CD4-positive, alpha-beta T cell (primary cell): ENCODE measurements at regions not wholly inside any gene's neighbourhood (a gene's known extent, or its start where the extent isn't known, plus 50 kb on each side); places are given as distances from the start of the nearest gene placed in this dataset.

ENCODE experiments used
- ATAC-seq: fragments of 200-7000 bp; cut with Tn5 transposase; one replicate; pipeline ENCODE4 v1.10.0; 2022; ENCODE audit warnings: mild to moderate bottlenecking; ENCODE audit not compliant: poor library complexity
- CTCF ChIA-PET: fragments of 350-600 bp; sonication (Branson Sonifier 250); formaldehyde crosslinking; loops from one replicate; lab custom pipeline; 2021; ENCODE audit warnings: antibody characterized with exemption, inconsistent platforms; lab: Charles Lee
- POLR2A ChIA-PET: fragments of 350-600 bp; sonication (Branson Sonifier 250); formaldehyde crosslinking; loops from one replicate; lab custom pipeline; 2021; ENCODE audit warnings: antibody characterized with exemption, inconsistent platforms; lab: Charles Lee
- DNase-seq, 14 experiments: peaks; one replicate each; pipeline ENCODE4 v3.0.0-alpha.2; 2013 to 2020; ENCODE audit warnings: mixed read lengths in 2 of 14
- H3K27ac ChIP-seq, 2 donors: one replicate each; pipeline versions ENCODE4 v1.5.1 to v1.7.0; 2013; ENCODE audit warnings: low read length in 2 of 2, low read depth in 1 of 2, mild to moderate bottlenecking in 1 of 2
- H3K27me3 ChIP-seq, 2 experiments: 1 replicate in 1 of 2; 2 replicates in 1 of 2; pipeline versions ENCODE4 v1.6.1 to v1.7.0; 2013; ENCODE audit warnings: low read length in 2 of 2, control low read depth in 1 of 2, mild to moderate bottlenecking in 1 of 2, moderate library complexity in 1 of 2; ENCODE audit not compliant: insufficient read depth in 2 of 2, control insufficient read depth in 1 of 2
- H3K36me3 ChIP-seq: one replicate; pipeline ENCODE4 v1.6.1; 2013; ENCODE audit warnings: low read length, control low read depth; ENCODE audit not compliant: insufficient read depth
- H3K4me1 ChIP-seq: one replicate; pipeline ENCODE4 v1.6.1; 2013; ENCODE audit warnings: low read length, control low read depth; ENCODE audit not compliant: insufficient read depth
- H3K4me3 ChIP-seq: one replicate; pipeline ENCODE4 v1.5.1; 2013; ENCODE audit warnings: mild to moderate bottlenecking, low read length, moderate library complexity
- H3K9me3 ChIP-seq, 2 experiments: 1 replicate in 1 of 2; 2 replicates in 1 of 2; pipeline versions ENCODE4 v1.6.1 to v1.7.0; 2013; ENCODE audit warnings: low read length in 2 of 2, mild to moderate bottlenecking in 2 of 2, control low read depth in 1 of 2, moderate library complexity in 1 of 2; ENCODE audit not compliant: control insufficient read depth in 1 of 2, insufficient read depth in 1 of 2
- H3K27ac Mint-ChIP-seq: one replicate; pipeline ENCODE4 v1.8.0; 2020; ENCODE audit warnings: mixed read lengths
- H3K27me3 Mint-ChIP-seq: one replicate; pipeline ENCODE4 v1.8.0; 2021; ENCODE audit warnings: mixed read lengths
- H3K36me3 Mint-ChIP-seq: one replicate; pipeline ENCODE4 v1.8.0; 2021; ENCODE audit warnings: low read depth, mixed read lengths
- H3K4me1 Mint-ChIP-seq: one replicate; pipeline ENCODE4 v1.8.0; 2021; ENCODE audit warnings: low read depth, mixed read lengths
- H3K4me3 Mint-ChIP-seq: one replicate; pipeline ENCODE4 v1.8.0; 2020; ENCODE audit warnings: mild to moderate bottlenecking, mixed read lengths
- H3K9me3 Mint-ChIP-seq: one replicate; pipeline ENCODE4 v1.8.0; 2020; ENCODE audit warnings: mixed read lengths
- intact Hi-C, 2 experiments: fragments of 100-400 bp; cut with DNase I in 1 of 2; cut with micrococcal nuclease in 1 of 2; formaldehyde crosslinking; loops; one replicate each; pipeline versions ENCODE4 v1.15.1 to v1.9.0; 2023 to 2025; cut with DNase I, micrococcal nuclease
- TF ChIP-seq, protein P1 (sequence below): fragments of 200-600 bp; IDR thresholded peaks from one replicate; pipeline ENCODE4 v1.8.0; 2022; ENCODE audit warnings: antibody characterized with exemption, mild to moderate bottlenecking

DNA sequence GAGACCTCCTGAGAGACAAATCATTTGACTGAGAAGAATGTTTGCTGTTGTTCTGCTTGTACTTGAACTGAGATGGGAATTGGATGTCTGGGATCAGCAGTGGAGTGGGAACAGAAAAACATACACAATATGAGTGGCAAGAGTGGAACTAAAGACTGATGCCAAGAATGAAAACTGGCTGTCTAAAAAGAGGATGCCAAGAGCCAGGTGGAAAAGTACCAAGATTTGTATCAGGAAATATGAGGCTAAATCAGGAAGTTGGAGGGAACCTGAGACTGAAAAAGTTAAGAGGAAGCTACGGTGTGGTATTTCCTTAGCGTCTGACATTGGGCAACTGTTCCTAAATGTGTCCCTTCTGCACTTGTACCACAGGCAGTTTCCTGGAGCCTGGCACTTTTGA lies 440.9 kb upstream of the CELF4 start:
- Mint-ChIP-seq H3K9me3 (no peaks in the 10 kb centered on the region), H3K4me3 (no peak overlapping the region), H3K36me3 (no peaks in the 10 kb centered on the region), H3K4me1 (no peaks in the 10 kb centered on the region), H3K27ac (no peak overlapping the region), H3K27me3 (no peaks in the 10 kb centered on the region)
- no peaks in the 10 kb centered on the region for H3K27me3 ChIP-seq
- ChIA-PET CTCF (no interaction called here), POLR2A (no interaction called here)
- H3K36me3 ChIP-seq = no peaks in the 10 kb centered on the region
- intact Hi-C loops = no loop called here
- no peaks in the 10 kb centered on the region for H3K9me3 ChIP-seq
- H3K27ac ChIP-seq = no peak overlapping the region
- no peak overlapping the region for H3K4me3 ChIP-seq
- TF ChIP-seq, protein P1, sequence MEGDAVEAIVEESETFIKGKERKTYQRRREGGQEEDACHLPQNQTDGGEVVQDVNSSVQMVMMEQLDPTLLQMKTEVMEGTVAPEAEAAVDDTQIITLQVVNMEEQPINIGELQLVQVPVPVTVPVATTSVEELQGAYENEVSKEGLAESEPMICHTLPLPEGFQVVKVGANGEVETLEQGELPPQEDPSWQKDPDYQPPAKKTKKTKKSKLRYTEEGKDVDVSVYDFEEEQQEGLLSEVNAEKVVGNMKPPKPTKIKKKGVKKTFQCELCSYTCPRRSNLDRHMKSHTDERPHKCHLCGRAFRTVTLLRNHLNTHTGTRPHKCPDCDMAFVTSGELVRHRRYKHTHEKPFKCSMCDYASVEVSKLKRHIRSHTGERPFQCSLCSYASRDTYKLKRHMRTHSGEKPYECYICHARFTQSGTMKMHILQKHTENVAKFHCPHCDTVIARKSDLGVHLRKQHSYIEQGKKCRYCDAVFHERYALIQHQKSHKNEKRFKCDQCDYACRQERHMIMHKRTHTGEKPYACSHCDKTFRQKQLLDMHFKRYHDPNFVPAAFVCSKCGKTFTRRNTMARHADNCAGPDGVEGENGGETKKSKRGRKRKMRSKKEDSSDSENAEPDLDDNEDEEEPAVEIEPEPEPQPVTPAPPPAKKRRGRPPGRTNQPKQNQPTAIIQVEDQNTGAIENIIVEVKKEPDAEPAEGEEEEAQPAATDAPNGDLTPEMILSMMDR = no peak
- no peaks in the 10 kb centered on the region for H3K4me1 ChIP-seq
- ATAC-seq (no peak), DNase-seq (no peak)

DNA sequence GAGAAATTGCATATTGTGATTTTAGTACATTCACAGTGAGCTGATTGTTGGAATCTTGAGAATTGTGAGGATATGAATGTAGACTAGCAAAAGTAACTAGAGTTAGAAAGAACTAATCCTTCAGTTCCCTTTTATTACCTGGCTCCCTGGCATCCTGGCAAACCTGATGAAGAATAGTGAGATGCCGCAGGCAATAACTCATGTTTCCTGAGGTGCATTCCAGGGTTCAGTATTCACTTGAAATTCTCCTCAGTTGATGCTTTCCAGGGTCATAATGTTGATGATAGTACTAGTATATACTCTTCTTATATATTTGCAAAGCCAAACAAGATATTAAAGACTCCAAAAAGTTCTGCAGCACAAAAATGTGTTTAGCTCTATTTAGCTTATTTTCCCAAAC lies 432.1 kb upstream of the CELF4 start:
- Histone ChIP-seq H3K9me3 (no peaks in the 10 kb centered on the region), H3K36me3 (no peaks in the 10 kb centered on the region), H3K4me3 (no peak overlapping the region), H3K4me1 (no peaks in the 10 kb centered on the region), H3K27ac (no peak overlapping the region), H3K27me3 (no peaks in the 10 kb centered on the region)
- no peak for DNase-seq
- no peak overlapping the region for H3K27ac Mint-ChIP-seq
- H3K36me3 Mint-ChIP-seq = no peaks in the 10 kb centered on the region
- H3K9me3 Mint-ChIP-seq = peaks cover 2% of the 10 kb centered on the region
- TF ChIP-seq, protein P1 = no peak
- ChIA-PET POLR2A (no interaction called here), CTCF (no interaction called here)
- H3K27me3 Mint-ChIP-seq = no peaks in the 10 kb centered on the region
- intact Hi-C loops = no loop called here
- ATAC-seq = no peak
- H3K4me3 Mint-ChIP-seq = no peak overlapping the region
- H3K4me1 Mint-ChIP-seq = no peaks in the 10 kb centered on the region

DNA sequence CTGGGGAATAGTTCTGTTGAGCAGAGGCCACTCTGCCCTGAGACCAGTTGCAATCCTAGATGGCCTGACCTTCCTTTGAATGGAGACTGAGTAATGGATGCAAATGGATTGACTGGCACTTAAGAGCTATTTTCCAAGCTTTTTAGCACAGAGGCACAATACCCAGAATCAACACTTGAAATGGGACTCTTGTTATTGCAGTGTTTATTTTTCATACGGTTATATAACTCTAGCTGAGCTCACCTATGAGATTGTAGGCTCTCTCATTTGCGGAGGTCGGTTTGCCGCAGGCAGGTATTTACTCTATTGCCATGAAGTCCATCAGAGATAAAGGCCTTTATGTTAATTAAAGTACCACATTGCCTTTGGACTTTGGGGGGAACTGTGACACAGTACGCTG lies 422.3 kb upstream of the CELF4 start:
- ChIA-PET POLR2A (no interaction called here), CTCF (no interaction called here)
- H3K27me3 ChIP-seq = peaks cover 0 to 2% of the 10 kb centered on the region in 2 experiments
- H3K27ac Mint-ChIP-seq = no peak overlapping the region
- no peak overlapping the region for H3K4me3 ChIP-seq
- H3K36me3 ChIP-seq = no peaks in the 10 kb centered on the region
- H3K9me3 ChIP-seq = no peaks in the 10 kb centered on the region
- TF ChIP-seq, protein P1 = no peak
- no peaks in the 10 kb centered on the region for H3K4me1 ChIP-seq
- DNase-seq (no peak), ATAC-seq (no peak)
- no peaks in the 10 kb centered on the region for H3K9me3 Mint-ChIP-seq
- no peak overlapping the region for H3K27ac ChIP-seq
- no peaks in the 10 kb centered on the region for H3K4me1 Mint-ChIP-seq
- H3K36me3 Mint-ChIP-seq = no peaks in the 10 kb centered on the region
- H3K4me3 Mint-ChIP-seq = no peak overlapping the region
- intact Hi-C loops = no loop called here
- no peaks in the 10 kb centered on the region for H3K27me3 Mint-ChIP-seq
